ENCODE measurements at regions not wholly inside any gene's neighbourhood (a gene's known extent, or its start where the extent isn't known, plus 50 kb on each side); places are given as distances from the start of the nearest gene placed in this dataset.

DNA sequence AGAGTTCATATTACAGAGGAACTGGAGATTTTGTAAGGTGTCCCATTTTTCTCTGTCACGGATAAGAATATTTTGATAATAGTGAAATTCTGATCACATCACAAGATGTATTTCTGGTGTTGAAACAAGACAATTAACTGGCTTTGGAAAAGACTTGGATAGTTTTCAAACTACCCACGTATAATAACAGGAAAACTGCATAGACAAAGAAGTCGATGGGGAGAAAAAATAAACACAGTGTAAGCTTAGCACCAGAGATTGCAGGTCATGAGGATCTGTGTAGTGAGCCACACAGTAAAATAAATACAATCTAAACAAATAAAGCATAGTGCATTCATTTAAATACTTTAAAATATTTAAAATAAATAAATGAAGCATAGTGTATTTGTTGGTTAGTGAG, 452.3 kb upstream of the ADAMTS5 start:
- Histone ChIP-seq H3K27me3 (replicated peaks; ENCODE audit: insufficient read depth) (no peaks in the 10 kb centered on the region), H3K36me3 (no peaks in the 10 kb centered on the region), H3K27ac (no peak overlapping the region), H3K4me3 (no peak overlapping the region), H3K4me1 (ENCODE audit: control insufficient read depth in 1 of 2, low read depth in 2 of 2) (peaks cover 18 to 26% of the 10 kb centered on the region in 2 donors), H3K9me3 (no peaks in the 10 kb centered on the region)
- ATAC-seq (ENCODE audit: insufficient number of reproducible peaks, low FRiP score, low read depth), result no peak
- TF ChIP-seq, protein P1, sequence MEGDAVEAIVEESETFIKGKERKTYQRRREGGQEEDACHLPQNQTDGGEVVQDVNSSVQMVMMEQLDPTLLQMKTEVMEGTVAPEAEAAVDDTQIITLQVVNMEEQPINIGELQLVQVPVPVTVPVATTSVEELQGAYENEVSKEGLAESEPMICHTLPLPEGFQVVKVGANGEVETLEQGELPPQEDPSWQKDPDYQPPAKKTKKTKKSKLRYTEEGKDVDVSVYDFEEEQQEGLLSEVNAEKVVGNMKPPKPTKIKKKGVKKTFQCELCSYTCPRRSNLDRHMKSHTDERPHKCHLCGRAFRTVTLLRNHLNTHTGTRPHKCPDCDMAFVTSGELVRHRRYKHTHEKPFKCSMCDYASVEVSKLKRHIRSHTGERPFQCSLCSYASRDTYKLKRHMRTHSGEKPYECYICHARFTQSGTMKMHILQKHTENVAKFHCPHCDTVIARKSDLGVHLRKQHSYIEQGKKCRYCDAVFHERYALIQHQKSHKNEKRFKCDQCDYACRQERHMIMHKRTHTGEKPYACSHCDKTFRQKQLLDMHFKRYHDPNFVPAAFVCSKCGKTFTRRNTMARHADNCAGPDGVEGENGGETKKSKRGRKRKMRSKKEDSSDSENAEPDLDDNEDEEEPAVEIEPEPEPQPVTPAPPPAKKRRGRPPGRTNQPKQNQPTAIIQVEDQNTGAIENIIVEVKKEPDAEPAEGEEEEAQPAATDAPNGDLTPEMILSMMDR (IDR thresholded peaks at IDR 0.05), result no peak
- DNase-seq (ENCODE audit: low spot score), result no peak

DNA sequence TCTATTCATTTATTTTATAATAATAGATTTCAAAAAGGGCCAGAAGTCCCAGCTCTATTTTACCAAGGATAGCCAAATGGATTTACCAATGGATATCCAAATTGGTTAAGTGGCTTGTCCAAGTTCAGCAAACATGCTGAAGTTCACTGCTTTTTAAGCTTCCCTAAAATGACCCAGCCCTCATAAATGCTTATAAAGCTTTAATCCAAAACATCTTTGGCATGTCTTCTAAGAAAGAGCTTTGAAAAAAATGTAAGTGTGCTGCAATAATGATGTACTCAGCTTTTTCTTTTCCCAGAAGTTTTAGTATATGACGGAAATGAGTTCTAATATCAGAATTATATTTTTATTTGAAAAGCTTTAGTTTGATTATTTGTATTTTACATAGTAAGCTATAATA, 451.5 kb upstream of the ADAMTS5 start:
- Histone ChIP-seq H3K36me3 (no peaks in the 10 kb centered on the region), H3K4me1 (ENCODE audit: control insufficient read depth in 1 of 2, low read depth in 2 of 2) (peaks cover 12 to 18% of the 10 kb centered on the region in 2 donors), H3K27me3 (replicated peaks; ENCODE audit: insufficient read depth) (no peaks in the 10 kb centered on the region), H3K4me3 (no peak overlapping the region), H3K9me3 (no peaks in the 10 kb centered on the region), H3K27ac (no peak overlapping the region)
- DNase-seq (ENCODE audit: low spot score), result no peak
- TF ChIP-seq, protein P1 (IDR thresholded peaks at IDR 0.05), result no peak
- no peak for ATAC-seq (ENCODE audit: insufficient number of reproducible peaks, low FRiP score, low read depth)

DNA sequence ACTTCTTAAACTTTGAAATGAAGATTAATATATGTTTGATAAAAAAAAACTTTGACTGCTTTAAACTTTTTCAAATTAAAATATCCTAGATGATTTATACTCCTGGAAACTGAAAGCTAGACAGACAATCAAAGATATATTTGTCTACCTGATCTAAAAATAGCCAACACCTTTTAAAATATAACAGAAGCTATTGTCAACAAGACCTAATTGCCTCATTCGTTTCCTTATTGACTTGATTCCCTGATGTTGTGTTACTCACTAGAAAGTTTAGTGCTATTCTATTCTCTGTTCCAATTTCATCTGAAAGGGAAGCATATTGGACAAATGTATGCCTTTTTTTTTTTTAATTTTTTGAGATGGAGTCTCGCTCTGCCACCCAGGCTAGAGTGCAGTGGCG, 445.6 kb upstream of the ADAMTS5 start:
- TF ChIP-seq, protein P1 (IDR thresholded peaks at IDR 0.05), result no peak
- Histone ChIP-seq H3K9me3 (no peaks in the 10 kb centered on the region), H3K4me3 (no peak overlapping the region), H3K36me3 (no peaks in the 10 kb centered on the region), H3K4me1 (ENCODE audit: control insufficient read depth in 1 of 2, low read depth in 2 of 2) (no peaks in the 10 kb centered on the region), H3K27ac (no peak overlapping the region), H3K27me3 (replicated peaks; ENCODE audit: insufficient read depth) (no peaks in the 10 kb centered on the region)
- no peak for ATAC-seq (ENCODE audit: insufficient number of reproducible peaks, low FRiP score, low read depth)
- DNase-seq (ENCODE audit: low spot score), result no peak

DNA sequence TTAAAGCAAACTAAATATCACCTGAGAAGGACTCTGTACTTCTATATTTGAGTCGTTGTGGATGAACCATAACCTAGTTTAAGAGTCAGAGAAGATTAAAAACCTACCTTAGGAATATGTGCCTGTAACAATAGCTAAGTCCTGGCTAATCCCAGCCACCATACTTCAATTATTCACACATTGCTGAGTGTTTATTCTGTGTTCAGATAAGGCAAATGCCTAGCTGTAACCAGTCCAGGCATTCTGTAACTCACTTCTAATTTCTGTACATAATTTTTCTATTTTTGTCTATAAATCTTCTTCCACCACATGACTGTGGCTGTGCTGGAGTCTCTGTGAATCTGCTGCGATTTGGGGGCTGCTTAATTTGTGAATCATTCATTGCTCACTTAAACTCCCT, 441.9 kb upstream of the ADAMTS5 start:
- TF ChIP-seq, protein P1 (IDR thresholded peaks at IDR 0.05), result no peak
- Histone ChIP-seq H3K4me3 (no peak overlapping the region), H3K4me1 (ENCODE audit: control insufficient read depth in 1 of 2, low read depth in 2 of 2) (peaks cover 3 to 4% of the 10 kb centered on the region in 2 donors), H3K27ac (no peak overlapping the region), H3K9me3 (no peaks in the 10 kb centered on the region), H3K27me3 (replicated peaks; ENCODE audit: insufficient read depth) (no peaks in the 10 kb centered on the region), H3K36me3 (no peaks in the 10 kb centered on the region)
- ATAC-seq (ENCODE audit: insufficient number of reproducible peaks, low FRiP score, low read depth) (no peak), DNase-seq (ENCODE audit: low spot score) (no peak)

DNA sequence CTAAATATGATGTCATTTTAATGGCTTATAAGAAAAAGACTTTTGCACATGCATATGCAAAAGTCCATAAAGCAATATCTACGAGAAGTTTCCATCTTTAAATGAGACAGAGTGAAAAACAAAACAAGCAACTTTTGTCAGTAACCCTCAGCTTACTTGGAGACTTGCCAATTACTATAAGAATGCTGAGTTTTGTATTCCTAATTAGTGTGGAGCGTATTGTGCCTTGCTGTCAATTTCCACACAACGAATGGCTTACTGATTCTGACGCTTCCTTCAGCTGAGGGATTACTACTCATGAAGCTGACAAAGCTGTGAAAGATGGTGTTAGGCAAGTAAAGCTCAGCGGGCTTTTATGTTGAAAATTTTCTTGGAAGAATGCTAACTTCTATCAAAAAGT, 440.4 kb upstream of the ADAMTS5 start:
- no peak for ATAC-seq (ENCODE audit: insufficient number of reproducible peaks, low FRiP score, low read depth)
- H3K36me3 ChIP-seq, result no peaks in the 10 kb centered on the region
- TF ChIP-seq, protein P1 (IDR thresholded peaks at IDR 0.05), result no peak
- no peak overlapping the region for H3K27ac ChIP-seq
- no peak overlapping the region for H3K4me3 ChIP-seq
- peaks cover 3 to 4% of the 10 kb centered on the region in 2 donors for H3K4me1 ChIP-seq (ENCODE audit: control insufficient read depth in 1 of 2, low read depth in 2 of 2)
- no peaks in the 10 kb centered on the region for H3K27me3 ChIP-seq (replicated peaks; ENCODE audit: insufficient read depth)
- DNase-seq (ENCODE audit: low spot score), result no peak
- no peaks in the 10 kb centered on the region for H3K9me3 ChIP-seq

Measured in thoracic aorta (tissue), 2 donors.